H1 (cell line): ENCODE measurements at regions not wholly inside any gene's neighbourhood (a gene's known extent, or its start where the extent isn't known, plus 50 kb on each side); places are given as distances from the start of the nearest gene placed in this dataset.

Experiments
- HDAC2 ChIP-seq, 2 experiments: fragments of 300-600 bp in 1 of 2; sonication (generic) in 1 of 2; IDR thresholded peaks; 2 replicates each; pipeline ENCODE4 v1.6.1; 2011 to 2012; ENCODE audit warnings: low read depth in 2 of 2, low read length in 2 of 2, mild to moderate bottlenecking in 2 of 2, moderate library complexity in 2 of 2, borderline replicate concordance in 1 of 2, inconsistent platforms in 1 of 2
- NANOG ChIP-seq: IDR thresholded peaks from 2 replicates; pipeline ENCODE4 v1.6.1; 2011; ENCODE audit warnings: low read length, low read depth, mild to moderate bottlenecking, inconsistent platforms; ENCODE audit not compliant: insufficient read depth, poor library complexity, severe bottlenecking
- POLR2AphosphoS5 ChIP-seq: IDR thresholded peaks from 2 replicates; pipeline ENCODE4 v1.6.1; 2011; ENCODE audit warnings: low read depth, low read length
- SP4 ChIP-seq: IDR thresholded peaks from 2 replicates; pipeline ENCODE4 v1.6.1; 2012; ENCODE audit warnings: low read length, inconsistent platforms
- TEAD4 ChIP-seq: IDR thresholded peaks from 2 replicates; pipeline ENCODE4 v1.6.1; 2012; ENCODE audit warnings: low read depth, low read length, inconsistent platforms, mixed read lengths

- TF ChIP-seq NANOG, result no peak
- no peak for TF ChIP-seq HDAC2 (IDR thresholded peaks at IDR 0.05; ENCODE audit: borderline replicate concordance in 1 of 2, low read depth in 2 of 2, low read length in 2 of 2)
- TF ChIP-seq SP4, result no peak
- no peak for TF ChIP-seq TEAD4
- no peak for TF ChIP-seq POLR2AphosphoS5
These were observed 461.4 kb upstream of the POT1 start (continued) for GRCh38 chr7:125390981-125391380.
